Epithelial cell of esophagus (primary cell): ENCODE measurements at regions not wholly inside any gene's neighbourhood (a gene's known extent, or its start where the extent isn't known, plus 50 kb on each side); places are given as distances from the start of the nearest gene placed in this dataset.

Experiments used
- DNase-seq: peaks from one replicate; pipeline ENCODE4 v3.0.0; 2010; ENCODE audit warnings: low read depth
- H3K4me3 ChIP-seq: 2 replicates; pipeline ENCODE4 v1.5.1; 2011; ENCODE audit warnings: mild to moderate bottlenecking, low read length, control low read depth
- TF ChIP-seq, protein P1 (sequence below): IDR thresholded peaks from 2 replicates; pipeline ENCODE4 v1.5.1; 2011; ENCODE audit warnings: low read depth, mild to moderate bottlenecking, low read length, control low read depth, inconsistent platforms; ENCODE audit not compliant: insufficient read depth; ENCODE audit errors: missing control alignments

DNA sequence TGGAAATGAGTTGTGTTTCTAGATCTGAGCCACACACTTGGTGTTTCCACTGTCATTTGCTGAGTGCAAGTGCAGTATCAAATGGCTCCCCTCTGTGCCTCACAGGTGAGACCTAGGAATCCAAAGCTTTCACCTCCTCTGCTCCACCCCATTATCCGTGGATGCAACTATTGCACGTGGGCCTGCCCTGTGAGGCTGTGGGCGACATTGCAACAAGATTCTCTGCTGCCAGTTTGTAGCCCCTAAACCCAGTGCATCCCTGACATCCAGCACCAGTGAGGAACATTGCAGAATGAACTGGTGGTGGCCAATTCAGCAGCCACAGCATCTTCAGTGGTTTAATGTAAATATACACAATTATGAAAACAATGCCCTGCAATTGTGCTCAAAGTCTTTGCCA is 115.0 kb upstream of the FOXA2 start:
- DNase-seq, result no peak
- TF ChIP-seq, protein P1, sequence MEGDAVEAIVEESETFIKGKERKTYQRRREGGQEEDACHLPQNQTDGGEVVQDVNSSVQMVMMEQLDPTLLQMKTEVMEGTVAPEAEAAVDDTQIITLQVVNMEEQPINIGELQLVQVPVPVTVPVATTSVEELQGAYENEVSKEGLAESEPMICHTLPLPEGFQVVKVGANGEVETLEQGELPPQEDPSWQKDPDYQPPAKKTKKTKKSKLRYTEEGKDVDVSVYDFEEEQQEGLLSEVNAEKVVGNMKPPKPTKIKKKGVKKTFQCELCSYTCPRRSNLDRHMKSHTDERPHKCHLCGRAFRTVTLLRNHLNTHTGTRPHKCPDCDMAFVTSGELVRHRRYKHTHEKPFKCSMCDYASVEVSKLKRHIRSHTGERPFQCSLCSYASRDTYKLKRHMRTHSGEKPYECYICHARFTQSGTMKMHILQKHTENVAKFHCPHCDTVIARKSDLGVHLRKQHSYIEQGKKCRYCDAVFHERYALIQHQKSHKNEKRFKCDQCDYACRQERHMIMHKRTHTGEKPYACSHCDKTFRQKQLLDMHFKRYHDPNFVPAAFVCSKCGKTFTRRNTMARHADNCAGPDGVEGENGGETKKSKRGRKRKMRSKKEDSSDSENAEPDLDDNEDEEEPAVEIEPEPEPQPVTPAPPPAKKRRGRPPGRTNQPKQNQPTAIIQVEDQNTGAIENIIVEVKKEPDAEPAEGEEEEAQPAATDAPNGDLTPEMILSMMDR, result no peak
- no peak overlapping the region for H3K4me3 ChIP-seq

DNA sequence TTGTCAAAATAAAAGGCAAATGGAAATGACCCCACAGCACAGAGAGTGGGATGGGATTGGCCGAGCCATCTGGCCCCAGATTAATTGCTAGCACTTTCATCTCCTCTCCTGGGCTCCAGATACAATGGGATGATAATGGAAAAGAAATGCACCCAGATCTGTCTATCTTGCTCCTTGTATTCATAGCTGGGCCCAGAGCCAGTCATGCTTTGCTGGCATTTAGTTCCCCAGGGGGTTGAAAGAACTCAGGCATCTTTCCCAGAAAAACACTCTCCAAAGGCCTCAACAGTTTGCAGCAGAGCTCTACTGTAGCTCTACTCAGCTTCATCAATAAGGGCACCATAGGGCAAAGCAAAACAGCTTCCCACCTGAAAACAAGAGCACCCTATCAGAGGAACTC is 116.0 kb upstream of the FOXA2 start:
- no peak overlapping the region for H3K4me3 ChIP-seq
- no peak for DNase-seq
- TF ChIP-seq, protein P1, result no peak

DNA sequence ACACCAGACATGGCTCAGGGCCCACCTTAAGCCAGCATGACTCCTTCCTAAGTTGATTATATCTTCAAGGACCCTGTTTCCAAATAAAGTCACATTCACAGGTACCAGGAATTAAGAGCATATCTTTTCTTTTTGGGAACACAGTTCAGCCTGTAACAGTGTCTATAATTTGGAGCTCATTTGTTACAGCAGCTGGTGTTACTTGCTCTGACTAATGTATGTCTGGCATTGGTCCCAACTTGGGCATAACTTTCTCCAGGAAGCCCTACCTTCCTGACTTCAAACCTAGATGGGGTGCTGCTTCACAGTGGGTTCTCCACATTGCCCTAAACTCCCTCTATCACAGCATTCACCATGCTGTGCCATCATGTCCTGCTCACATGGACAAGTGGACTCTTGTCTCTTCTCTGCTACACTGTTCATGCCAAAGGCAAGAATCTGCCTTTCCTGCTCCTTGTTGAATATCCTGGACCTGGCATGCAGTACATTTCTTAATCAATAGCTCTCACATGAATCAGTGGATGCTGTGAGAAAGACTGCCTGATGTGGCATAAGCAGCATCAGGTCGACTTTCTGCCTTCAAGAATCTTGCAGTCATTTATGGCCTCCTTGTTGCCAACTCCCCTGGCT is 117.4 kb upstream of the FOXA2 start:
- peak; percentile 40 for DNase-seq
- no peak overlapping the region for H3K4me3 ChIP-seq
- TF ChIP-seq, protein P1, result no peak

DNA sequence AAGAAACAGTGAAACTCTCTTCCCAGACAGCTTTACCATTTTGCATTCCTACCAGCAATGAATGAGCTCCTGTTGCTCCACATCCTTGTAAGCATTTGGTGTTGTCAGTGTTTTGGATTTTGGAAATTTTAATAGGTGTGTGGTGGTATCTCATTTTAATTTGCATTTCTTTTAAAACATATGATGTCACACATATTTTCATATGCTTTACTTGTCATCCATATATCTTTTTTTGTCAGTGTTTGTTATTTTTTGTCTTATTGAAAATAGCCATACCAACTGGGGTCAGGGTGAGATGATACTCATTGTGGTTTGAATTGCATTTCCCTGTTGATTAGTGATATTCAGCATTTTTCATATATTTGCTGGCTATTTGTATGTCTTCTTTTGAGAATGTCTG is 119.5 kb upstream of the FOXA2 start:
- DNase-seq, result no peak
- H3K4me3 ChIP-seq, result no peak overlapping the region
- TF ChIP-seq, protein P1, result no peak

DNA sequence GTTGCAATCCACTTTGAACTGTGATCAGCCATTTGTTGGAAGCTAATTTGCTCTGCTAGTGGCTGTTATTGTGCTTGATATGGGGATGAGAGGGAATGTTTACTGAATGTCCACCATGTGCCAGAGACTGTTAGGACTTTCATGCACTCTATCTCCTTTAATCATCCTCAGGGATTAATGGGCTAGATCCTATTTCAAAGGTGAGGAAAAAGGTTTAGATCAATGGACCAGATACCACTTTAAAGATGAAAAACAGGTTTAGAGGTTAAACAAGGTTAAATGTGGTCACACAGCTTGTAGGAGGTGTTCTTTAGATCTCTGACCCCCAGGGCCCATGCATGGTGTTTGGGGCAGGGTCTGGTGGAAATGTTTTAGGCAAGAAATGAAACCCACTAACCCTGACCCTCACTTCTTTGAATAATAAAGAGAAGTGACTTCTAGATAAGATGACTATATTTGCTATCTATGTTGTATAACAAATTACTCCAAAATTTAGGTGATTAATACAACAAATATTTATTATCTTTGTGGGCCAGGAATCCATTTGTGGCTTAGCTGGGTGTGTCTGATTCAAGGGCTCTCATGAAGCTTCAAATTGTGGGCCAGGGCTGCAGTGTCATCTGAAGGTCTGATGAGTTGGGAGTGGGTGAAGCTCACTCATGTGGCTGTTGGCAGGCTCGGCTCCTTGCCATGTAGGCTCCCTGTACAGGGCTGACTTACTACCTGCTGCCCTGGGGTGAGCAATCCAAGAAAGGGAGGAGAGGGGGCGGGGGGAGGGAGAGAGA is 127.8 kb upstream of the FOXA2 start:
- DNase-seq, result no peak
- TF ChIP-seq, protein P1, result no peak
- H3K4me3 ChIP-seq, result no peak overlapping the region

DNA sequence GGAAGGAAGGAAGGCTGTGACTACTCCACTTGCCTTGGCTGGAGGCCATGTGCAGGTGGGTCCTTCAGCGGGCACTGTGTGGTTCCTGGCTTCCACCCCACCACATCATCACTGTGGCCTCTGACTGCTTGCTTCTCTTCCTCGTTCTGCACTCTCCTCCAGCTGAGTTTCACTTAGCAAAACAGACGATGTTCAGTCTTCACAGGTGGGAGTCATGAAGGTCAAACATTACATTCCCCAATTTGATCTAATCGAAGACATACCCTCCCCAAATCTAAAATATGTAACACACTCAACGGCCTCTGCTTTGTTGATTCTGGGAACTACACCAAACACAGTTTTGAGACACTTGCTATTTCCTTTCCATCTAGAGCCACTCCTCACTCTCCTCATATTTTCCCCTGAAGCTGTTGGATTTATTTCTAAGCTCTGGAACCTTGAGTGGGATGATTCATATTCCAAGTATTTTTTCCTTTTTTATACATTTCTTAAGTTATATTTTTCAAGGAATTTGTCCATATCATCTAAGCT is 132.5 kb upstream of the FOXA2 start:
- TF ChIP-seq, protein P1, result no peak
- DNase-seq, result peak; percentile 52
- no peak overlapping the region for H3K4me3 ChIP-seq
